Heart left ventricle (tissue), 13 donors: ENCODE measurements at regions not wholly inside any gene's neighbourhood (a gene's known extent, or its start where the extent isn't known, plus 50 kb on each side); places are given as distances from the start of the nearest gene placed in this dataset.

Experiments
- CTCF ChIP-seq, 12 donors: fragments of 200-600 bp; sonication (generic) in 4 of 12; IDR thresholded peaks; one replicate each; pipeline versions ENCODE4 v1.5.0 to v1.8.0; 2018 to 2022; ENCODE audit warnings: antibody characterized with exemption in 12 of 12, mild to moderate bottlenecking in 5 of 12
- POLR2A ChIP-seq, 2 donors: fragments of 450-650 bp; IDR thresholded peaks; one replicate each; pipeline ENCODE4 v1.6.1; 2017; ENCODE audit warnings: antibody characterized with exemption in 2 of 2, mild to moderate bottlenecking in 2 of 2, moderate library complexity in 2 of 2
- donor health status: ischemic (EF 13 %, LVEDD 7.1; RV severe dilation, severe dysfunction).
- donor health status: DM: no; HTN: yes; CAD: no.
- donor health status: DM: no; HTN: no; CAD: no.
- donor health status: ischemic (EF 25% LVEDD 6.9; RV normal size, moderate dysfunction).
- donor health status: ischemic (EF 25% LVEDD 5.7; RV mildly dilated, moderate dysfunction).
- donor health status: ischemic (EF 35%, LVEDD 5.7; RV mildly dilated, moderate dysfunction).
- donor health status: nonischemic (EF 11% LVEDD 7.7; RV severe dilation, severe dysfunction).
- donor health status: DM: yes; HTN: yes; CAD: no.
- donor health status: PGD.
- donor health status: ischemic (EF 29% LVEDD 5.4; RV normal size, mild dysfunction).
- donor health status: nonischemic (EF 23%, LVEDD 6.1; RV moderate dilation, normal function).

- TF ChIP-seq CTCF (IDR thresholded peaks at IDR 0.05) = no peak
- TF ChIP-seq POLR2A (IDR thresholded peaks at IDR 0.05) = no peak
Measured at GRCh38 chr21:25243808-25244207, 363.5 kb downstream of the MRPL39 start.
